ENCODE measurements at regions not wholly inside any gene's neighbourhood (a gene's known extent, or its start where the extent isn't known, plus 50 kb on each side); places are given as distances from the start of the nearest gene placed in this dataset.
A peak's percentile ranks its signal among the peaks of the same experiment; 100 is the strongest.

DNA sequence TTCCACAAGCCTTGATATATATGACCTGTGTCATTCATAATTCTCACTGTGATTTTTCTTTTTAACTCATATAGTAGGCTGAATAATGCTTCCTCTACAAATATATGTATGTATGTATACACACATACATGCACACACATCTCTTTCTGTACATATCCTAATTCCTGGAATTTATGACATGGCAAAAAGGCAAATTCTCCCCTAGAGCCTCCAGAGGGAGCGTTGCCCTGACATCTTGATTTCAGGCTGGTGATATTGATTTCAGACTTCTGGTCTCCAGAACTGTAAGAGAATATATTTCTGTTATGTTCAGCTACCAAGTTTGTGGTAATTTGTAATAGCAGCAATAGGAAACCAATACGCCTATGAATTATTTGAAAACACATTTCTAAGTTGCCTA, 166.6 kb upstream of the GAS1 start:
- DNase-seq, result no peak
- Histone ChIP-seq H3K79me2 (ENCODE audit: insufficient read depth) (no peaks in the 10 kb centered on the region), H3K4me1 (ENCODE audit: insufficient read depth) (peaks cover 33% of the 10 kb centered on the region), H3K9ac (no peak overlapping the region), H3K27me3 (replicated peaks; ENCODE audit: insufficient read depth) (no peaks in the 10 kb centered on the region), H3K4me2 (ENCODE audit: unreplicated experiment) (no peak overlapping the region), H3K9me2 (ENCODE audit: insufficient read depth) (no peaks in the 10 kb centered on the region), H3K27ac (no peak overlapping the region), H3K36me3 (ENCODE audit: low read depth) (no peaks in the 10 kb centered on the region), H2AFZ (no peak overlapping the region), H3F3A (ENCODE audit: insufficient read depth) (peaks cover 28% of the 10 kb centered on the region; the same call in 1 of the 2 replicates), H4K20me1 (ENCODE audit: insufficient read depth) (no peaks in the 10 kb centered on the region), H3K4me3 (no peak overlapping the region), H3K9me3 (ENCODE audit: low read depth) (no peaks in the 10 kb centered on the region)
- TF ChIP-seq EZH2 (IDR thresholded peaks at IDR 0.05; ENCODE audit: insufficient read depth, poor library complexity, severe bottlenecking), result no peak
- no peak for TF ChIP-seq EZH2phosphoT487 (IDR thresholded peaks at IDR 0.05; ENCODE audit: insufficient read depth, low read depth)
- 94 to 99% methylated on average over 2 of the region's 2 CpGs for WGBS, 2 experiments (ENCODE audit: low coverage in 1 of 2, low lambda C conversion rate in 2 of 2, missing lambda C conversion rate in 2 of 2)
- in situ Hi-C loops (cut with MboI), result no loop called here

DNA sequence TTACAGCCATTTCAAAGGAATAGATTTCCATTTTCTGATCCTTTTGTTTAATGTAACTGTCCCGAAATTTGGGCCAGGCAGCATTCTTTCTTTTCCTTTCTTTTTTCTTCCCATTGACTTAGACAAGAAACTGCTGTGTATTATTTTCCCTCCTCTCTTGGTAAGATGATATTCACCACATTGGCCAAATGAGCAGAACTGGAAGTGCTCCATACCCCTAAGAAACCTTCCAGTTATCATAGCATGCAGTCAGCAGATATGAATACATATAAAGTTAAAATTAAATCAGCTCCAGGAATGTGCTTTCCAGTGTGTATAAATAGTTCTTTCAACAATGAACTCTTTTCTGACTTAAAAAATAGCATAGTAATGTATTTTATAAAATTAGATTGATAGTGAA, 168.5 kb upstream of the GAS1 start:
- Histone ChIP-seq H3K36me3 (ENCODE audit: low read depth) (no peaks in the 10 kb centered on the region), H3K79me2 (ENCODE audit: insufficient read depth) (no peaks in the 10 kb centered on the region), H3K9me2 (ENCODE audit: insufficient read depth) (no peaks in the 10 kb centered on the region), H3K27me3 (replicated peaks; ENCODE audit: insufficient read depth) (no peaks in the 10 kb centered on the region), H3F3A (ENCODE audit: insufficient read depth) (peaks cover 14% of the 10 kb centered on the region; the same call in 1 of the 2 replicates), H2AFZ (no peak overlapping the region), H3K27ac (no peak overlapping the region), H3K4me1 (ENCODE audit: insufficient read depth) (peaks cover 26% of the 10 kb centered on the region), H3K9ac (no peak overlapping the region), H3K4me3 (no peak overlapping the region), H3K9me3 (ENCODE audit: low read depth) (no peaks in the 10 kb centered on the region), H4K20me1 (ENCODE audit: insufficient read depth) (no peaks in the 10 kb centered on the region), H3K4me2 (ENCODE audit: unreplicated experiment) (no peak overlapping the region)
- in situ Hi-C loops (cut with MboI), result no loop called here
- no peak for DNase-seq
- 47 to 48% methylated on average over 1 of the region's 1 CpG for WGBS, 2 experiments (ENCODE audit: low coverage in 1 of 2, low lambda C conversion rate in 2 of 2, missing lambda C conversion rate in 2 of 2)
- no peak for TF ChIP-seq EZH2phosphoT487 (IDR thresholded peaks at IDR 0.05; ENCODE audit: insufficient read depth, low read depth)
- no peak for TF ChIP-seq EZH2 (IDR thresholded peaks at IDR 0.05; ENCODE audit: insufficient read depth, poor library complexity, severe bottlenecking)

GRCh38 chr9:87116492-87116891, 169.2 kb upstream of the GAS1 start:
- Histone ChIP-seq H3F3A (ENCODE audit: insufficient read depth) (peaks cover 14% of the 10 kb centered on the region; the same call in 1 of the 2 replicates), H3K4me1 (ENCODE audit: insufficient read depth) (peaks cover 26% of the 10 kb centered on the region), H3K9ac (no peak overlapping the region), H3K27ac (no peak overlapping the region), H3K4me3 (no peak overlapping the region), H4K20me1 (ENCODE audit: insufficient read depth) (no peaks in the 10 kb centered on the region), H3K36me3 (ENCODE audit: low read depth) (no peaks in the 10 kb centered on the region), H3K79me2 (ENCODE audit: insufficient read depth) (no peaks in the 10 kb centered on the region), H3K4me2 (ENCODE audit: unreplicated experiment) (no peak overlapping the region), H3K27me3 (replicated peaks; ENCODE audit: insufficient read depth) (no peaks in the 10 kb centered on the region), H2AFZ (no peak overlapping the region), H3K9me3 (ENCODE audit: low read depth) (no peaks in the 10 kb centered on the region), H3K9me2 (ENCODE audit: insufficient read depth) (no peaks in the 10 kb centered on the region)
- in situ Hi-C loops (cut with MboI), result no loop called here
- no peak for DNase-seq
- TF ChIP-seq EZH2phosphoT487 (IDR thresholded peaks at IDR 0.05; ENCODE audit: insufficient read depth, low read depth) (no peak), EZH2 (IDR thresholded peaks at IDR 0.05; ENCODE audit: insufficient read depth, poor library complexity, severe bottlenecking) (no peak)
- 84 to 87% methylated on average over 3 of the region's 3 CpGs for WGBS, 2 experiments (ENCODE audit: low coverage in 1 of 2, low lambda C conversion rate in 2 of 2, missing lambda C conversion rate in 2 of 2)

DNA sequence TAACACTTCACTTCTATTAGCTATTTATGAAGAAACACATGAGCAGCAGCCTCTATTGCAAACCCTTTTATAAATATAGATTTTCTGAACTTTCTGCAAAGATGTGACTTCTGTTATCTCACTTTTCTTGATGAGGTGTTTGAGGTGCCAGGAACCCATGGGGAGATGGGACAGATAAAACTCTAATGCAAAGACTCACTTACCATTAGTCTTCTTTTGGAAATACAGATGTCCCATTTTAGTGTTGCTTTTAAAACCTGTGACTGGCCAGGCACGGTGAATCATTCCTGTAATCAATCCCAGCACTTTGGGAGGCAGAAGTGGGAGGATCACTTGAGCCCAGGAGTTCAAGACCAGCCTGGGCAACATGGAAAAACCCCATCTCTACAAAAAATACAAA, 171.3 kb upstream of the GAS1 start:
- peaks cover 14% of the 10 kb centered on the region for H3F3A ChIP-seq (ENCODE audit: insufficient read depth)
- no peaks in the 10 kb centered on the region for H3K9me2 ChIP-seq (ENCODE audit: insufficient read depth)
- peaks cover 23% of the 10 kb centered on the region for H3K4me1 ChIP-seq (ENCODE audit: insufficient read depth)
- no peak overlapping the region for H3K9ac ChIP-seq
- no peaks in the 10 kb centered on the region for H3K9me3 ChIP-seq (ENCODE audit: low read depth)
- no peak overlapping the region for H3K27ac ChIP-seq
- 0% methylated on average over 1 of the region's 1 CpG for WGBS, 2 experiments (ENCODE audit: low coverage in 1 of 2, low lambda C conversion rate in 2 of 2, missing lambda C conversion rate in 2 of 2)
- no peak overlapping the region for H2AFZ ChIP-seq
- no peaks in the 10 kb centered on the region for H3K79me2 ChIP-seq (ENCODE audit: insufficient read depth)
- H4K20me1 ChIP-seq (ENCODE audit: insufficient read depth), result no peaks in the 10 kb centered on the region
- in situ Hi-C loops (cut with MboI), result no loop called here
- no peak for TF ChIP-seq EZH2 (IDR thresholded peaks at IDR 0.05; ENCODE audit: insufficient read depth, poor library complexity, severe bottlenecking)
- TF ChIP-seq EZH2phosphoT487 (IDR thresholded peaks at IDR 0.05; ENCODE audit: insufficient read depth, low read depth), result no peak
- H3K4me2 ChIP-seq (ENCODE audit: unreplicated experiment), result no peak overlapping the region
- DNase-seq, result no peak
- no peaks in the 10 kb centered on the region for H3K27me3 ChIP-seq (replicated peaks; ENCODE audit: insufficient read depth)
- no peaks in the 10 kb centered on the region for H3K36me3 ChIP-seq (ENCODE audit: low read depth)
- H3K4me3 ChIP-seq, result no peak overlapping the region

- no peaks in the 10 kb centered on the region for H3K79me2 ChIP-seq (ENCODE audit: insufficient read depth)
- TF ChIP-seq EZH2 (IDR thresholded peaks at IDR 0.05; ENCODE audit: insufficient read depth, poor library complexity, severe bottlenecking) (no peak), EZH2phosphoT487 (IDR thresholded peaks at IDR 0.05; ENCODE audit: insufficient read depth, low read depth) (no peak)
- H2AFZ ChIP-seq, result no peak overlapping the region
- no peaks in the 10 kb centered on the region for H3K36me3 ChIP-seq (ENCODE audit: low read depth)
- H3K9me3 ChIP-seq (ENCODE audit: low read depth), result no peaks in the 10 kb centered on the region
- peak; percentile 77 for DNase-seq
- H3K4me1 ChIP-seq (ENCODE audit: insufficient read depth), result peaks cover 27% of the 10 kb centered on the region
- no peak overlapping the region for H3K4me2 ChIP-seq (ENCODE audit: unreplicated experiment)
- no peak overlapping the region for H3K4me3 ChIP-seq
- no peak overlapping the region for H3K9ac ChIP-seq
- no peaks in the 10 kb centered on the region for H4K20me1 ChIP-seq (ENCODE audit: insufficient read depth)
- peaks cover 22% of the 10 kb centered on the region for H3F3A ChIP-seq (ENCODE audit: insufficient read depth)
- 83 to 85% methylated on average over 11 of the region's 11 CpGs for WGBS, 2 experiments (ENCODE audit: low coverage in 1 of 2, low lambda C conversion rate in 2 of 2, missing lambda C conversion rate in 2 of 2)
- H3K27ac ChIP-seq, result no peak overlapping the region
- no peaks in the 10 kb centered on the region for H3K27me3 ChIP-seq (replicated peaks; ENCODE audit: insufficient read depth)
- in situ Hi-C loops (cut with MboI), result no loop called here
- H3K9me2 ChIP-seq (ENCODE audit: insufficient read depth), result no peaks in the 10 kb centered on the region
Observed at GRCh38 chr9:87119328-87119881, 172.1 kb upstream of the GAS1 start.
